Epithelial cell of proximal tubule (primary cell): ENCODE measurements at regions not wholly inside any gene's neighbourhood (a gene's known extent, or its start where the extent isn't known, plus 50 kb on each side); places are given as distances from the start of the nearest gene placed in this dataset.

Source experiments
- DNase-seq: peaks from one replicate; pipeline ENCODE4 v3.0.0-alpha.2; 2011; ENCODE audit warnings: low read depth
- H3K4me3 ChIP-seq: 2 replicates; pipeline ENCODE4 v1.5.1; 2011; ENCODE audit warnings: low read depth, mild to moderate bottlenecking, low read length
- TF ChIP-seq, protein P1 (sequence below): conservative IDR thresholded peaks from 2 replicates; pipeline ENCODE4 v1.5.1; 2012; ENCODE audit warnings: low read depth, mild to moderate bottlenecking, low read length

DNA sequence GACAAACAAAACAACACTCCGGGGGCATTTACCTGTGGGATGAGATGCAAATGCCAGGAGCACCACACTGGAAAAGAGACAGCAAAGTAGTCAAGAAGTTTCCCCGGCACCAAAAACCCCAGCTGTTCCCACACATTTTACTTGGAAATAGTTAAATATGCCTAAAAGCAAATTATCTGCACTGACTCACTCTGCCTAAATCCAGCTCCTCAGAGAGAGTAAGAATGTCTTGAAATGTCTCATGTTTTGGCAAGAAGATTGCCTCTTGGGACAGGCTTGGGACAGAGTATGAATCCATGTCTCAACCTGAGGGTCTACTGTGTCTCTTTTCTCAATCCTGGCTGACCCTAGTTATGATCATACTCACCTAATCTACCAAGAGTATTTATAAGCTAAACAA lies 87.5 kb upstream of the RIOK3 start:
- TF ChIP-seq, protein P1, sequence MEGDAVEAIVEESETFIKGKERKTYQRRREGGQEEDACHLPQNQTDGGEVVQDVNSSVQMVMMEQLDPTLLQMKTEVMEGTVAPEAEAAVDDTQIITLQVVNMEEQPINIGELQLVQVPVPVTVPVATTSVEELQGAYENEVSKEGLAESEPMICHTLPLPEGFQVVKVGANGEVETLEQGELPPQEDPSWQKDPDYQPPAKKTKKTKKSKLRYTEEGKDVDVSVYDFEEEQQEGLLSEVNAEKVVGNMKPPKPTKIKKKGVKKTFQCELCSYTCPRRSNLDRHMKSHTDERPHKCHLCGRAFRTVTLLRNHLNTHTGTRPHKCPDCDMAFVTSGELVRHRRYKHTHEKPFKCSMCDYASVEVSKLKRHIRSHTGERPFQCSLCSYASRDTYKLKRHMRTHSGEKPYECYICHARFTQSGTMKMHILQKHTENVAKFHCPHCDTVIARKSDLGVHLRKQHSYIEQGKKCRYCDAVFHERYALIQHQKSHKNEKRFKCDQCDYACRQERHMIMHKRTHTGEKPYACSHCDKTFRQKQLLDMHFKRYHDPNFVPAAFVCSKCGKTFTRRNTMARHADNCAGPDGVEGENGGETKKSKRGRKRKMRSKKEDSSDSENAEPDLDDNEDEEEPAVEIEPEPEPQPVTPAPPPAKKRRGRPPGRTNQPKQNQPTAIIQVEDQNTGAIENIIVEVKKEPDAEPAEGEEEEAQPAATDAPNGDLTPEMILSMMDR, result no peak
- no peak overlapping the region for H3K4me3 ChIP-seq
- DNase-seq, result no peak

GRCh38 chr18:23369266-23369665 lies 83.8 kb upstream of the RIOK3 start:
- H3K4me3 ChIP-seq, result no peak overlapping the region
- TF ChIP-seq, protein P1, result no peak
- no peak for DNase-seq

DNA sequence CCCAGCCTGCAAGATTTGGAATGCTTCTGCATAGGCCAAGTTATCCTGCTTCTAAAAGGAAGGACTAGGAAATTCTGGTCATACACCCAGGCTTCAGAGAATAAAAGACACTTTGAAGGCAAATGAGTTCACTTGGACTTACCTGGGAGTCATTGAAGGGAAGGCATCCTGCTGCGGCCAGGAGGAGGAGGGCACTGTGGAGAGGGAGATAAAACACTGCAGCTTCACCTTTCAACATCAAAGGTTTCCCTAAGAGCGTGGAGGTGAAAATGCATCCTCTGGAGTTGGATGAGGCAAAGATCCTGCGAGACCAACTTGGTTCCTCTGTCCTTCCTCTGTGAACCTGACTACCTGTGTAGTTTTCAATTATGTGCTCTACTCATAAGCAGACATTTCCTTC lies 79.5 kb upstream of the RIOK3 start:
- no peak overlapping the region for H3K4me3 ChIP-seq
- TF ChIP-seq, protein P1, result no peak
- no peak for DNase-seq

DNA sequence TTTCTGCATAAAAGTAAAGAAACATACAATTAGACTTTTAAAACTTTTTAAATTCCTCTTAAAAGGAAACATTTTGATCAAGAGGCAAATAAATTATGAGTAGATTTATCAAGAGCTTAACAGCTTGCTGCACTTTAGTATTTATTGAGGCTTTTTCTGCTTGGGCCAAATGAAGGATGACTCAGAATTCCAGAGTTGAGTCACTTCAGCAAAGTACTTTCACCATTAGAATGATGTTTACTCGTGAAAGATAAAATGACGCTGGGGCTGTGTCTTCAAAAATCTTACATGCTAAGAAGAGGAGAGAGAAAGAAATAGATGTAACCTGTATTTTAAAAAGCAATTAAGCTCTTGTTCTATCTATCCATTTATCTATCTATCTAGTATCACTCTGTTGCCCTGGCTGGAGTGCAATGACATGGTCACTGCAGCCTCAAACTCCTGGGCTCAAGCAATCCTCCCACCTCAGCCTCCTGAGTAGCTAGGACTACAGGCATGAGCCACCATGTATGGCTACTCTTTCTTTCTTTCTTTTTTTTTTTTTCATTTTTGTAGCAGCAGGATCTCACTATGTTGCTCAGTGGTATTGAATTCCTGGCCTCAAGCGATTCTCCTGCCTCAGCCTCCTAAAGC lies 75.3 kb upstream of the RIOK3 start:
- H3K4me3 ChIP-seq, result no peak overlapping the region
- TF ChIP-seq, protein P1, result no peak
- DNase-seq, result no peak

DNA sequence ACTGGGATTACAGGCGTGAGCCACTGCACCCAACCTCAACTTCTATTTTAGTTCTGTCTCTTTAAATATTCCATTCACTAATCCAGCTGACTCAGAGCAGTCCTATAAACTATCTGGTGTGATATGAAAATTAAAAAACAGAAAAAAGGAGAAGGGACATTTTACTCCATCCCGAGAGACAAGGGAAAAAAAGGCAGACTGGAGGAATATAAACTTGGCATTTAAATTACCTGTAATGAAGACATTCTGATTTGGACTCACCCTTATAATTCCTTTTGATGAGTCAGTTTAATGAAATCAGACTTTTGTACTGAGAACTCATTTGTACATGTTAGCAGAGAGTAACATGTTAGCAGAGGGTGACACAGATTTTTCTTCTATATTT lies 74.8 kb upstream of the RIOK3 start:
- no peak for DNase-seq
- TF ChIP-seq, protein P1, result no peak
- H3K4me3 ChIP-seq, result no peak overlapping the region

- no peak overlapping the region for H3K4me3 ChIP-seq
- TF ChIP-seq, protein P1, result no peak
- DNase-seq, result no peak
Observed at GRCh38 chr18:23380001-23380550, 73.0 kb upstream of the RIOK3 start.

- no peak overlapping the region for H3K4me3 ChIP-seq
- TF ChIP-seq, protein P1, result no peak
- no peak for DNase-seq
Observed at GRCh38 chr18:23380817-23381216, 72.3 kb upstream of the RIOK3 start.
